A673 (cell line): ENCODE measurements at regions not wholly inside any gene's neighbourhood (a gene's known extent, or its start where the extent isn't known, plus 50 kb on each side); places are given as distances from the start of the nearest gene placed in this dataset.

Experiments used
- BruUV-seq: library from RNA; stranded (reverse); fragments of 400-500 nt; replicated peaks from 2 replicates; lab custom pipeline; 2021; lab: Mats Ljungman, UMichigan
- CTCF ChIA-PET: fragments of 300-600 bp; sonication (Branson Sonifier 250); formaldehyde crosslinking; loops from one replicate; lab custom pipeline; 2022; ENCODE audit warnings: antibody characterized with exemption; lab: Charles Lee
- POLR2A ChIA-PET: fragments of 300-600 bp; sonication (Branson Sonifier 250); formaldehyde crosslinking; loops from one replicate; lab custom pipeline; 2022; ENCODE audit warnings: antibody characterized with exemption; ENCODE audit not compliant: low non-redundant PET; lab: Charles Lee
- DNase-seq: peaks from one replicate; pipeline ENCODE4 v3.0.0-alpha.2; 2015; ENCODE audit warnings: low spot score
- H3K27ac ChIP-seq: fragments of 200-600 bp; sonication (generic); 2 replicates; pipeline ENCODE4 v1.5.1; 2016; ENCODE audit warnings: mixed run types, low read depth, mild to moderate bottlenecking, mixed read lengths, antibody characterized with exemption, low read length; ENCODE audit not compliant: poor library complexity, severe bottlenecking
- H3K27me3 ChIP-seq: fragments of 200-600 bp; sonication (generic); replicated peaks from 2 replicates; pipeline ENCODE4 v1.6.1; 2017; ENCODE audit warnings: mixed run types, low read depth, mild to moderate bottlenecking, mixed read lengths, antibody characterized with exemption, low read length; ENCODE audit not compliant: insufficient read depth, poor library complexity
- H3K36me3 ChIP-seq: fragments of 200-600 bp; sonication (generic); 2 replicates; pipeline ENCODE4 v1.6.1; 2016; ENCODE audit warnings: mixed run types, mild to moderate bottlenecking, mixed read lengths, antibody characterized with exemption, low read length; ENCODE audit not compliant: insufficient read depth, poor library complexity, severe bottlenecking
- H3K4me1 ChIP-seq: fragments of 200-600 bp; sonication (generic); 2 replicates; pipeline ENCODE4 v1.6.1; 2017; ENCODE audit warnings: mixed run types, mild to moderate bottlenecking, mixed read lengths, antibody characterized with exemption, low read length; ENCODE audit not compliant: insufficient read depth, poor library complexity, severe bottlenecking
- H3K4me3 ChIP-seq: fragments of 200-600 bp; sonication (generic); 2 replicates; pipeline ENCODE4 v1.5.1; 2016; ENCODE audit warnings: low read depth, mixed run types, mild to moderate bottlenecking, mixed read lengths, low read length; ENCODE audit not compliant: poor library complexity, severe bottlenecking
- H3K9me3 ChIP-seq: fragments of 200-600 bp; sonication (generic); 2 replicates; pipeline ENCODE4 v1.6.1; 2016; ENCODE audit warnings: mixed run types, low read depth, mild to moderate bottlenecking, mixed read lengths, antibody characterized with exemption, low read length; ENCODE audit not compliant: poor library complexity, severe bottlenecking
- CTCF ChIP-seq: fragments of 300-800, 200-600 bp; sonication (generic); conservative IDR thresholded peaks from 2 replicates; pipeline ENCODE4 v1.5.1; 2017; ENCODE audit warnings: low read depth, mild to moderate bottlenecking, antibody characterized with exemption, low read length, moderate library complexity, mixed read lengths
- EZH2 ChIP-seq: fragments of 200-600 bp; sonication (generic); IDR thresholded peaks from 2 replicates; pipeline ENCODE4 v1.6.1; 2017; ENCODE audit warnings: borderline replicate concordance, low read depth, mild to moderate bottlenecking, mixed read lengths, antibody characterized with exemption, low read length; ENCODE audit not compliant: poor library complexity, severe bottlenecking
- intact Hi-C: fragments of 100-400 bp; cut with micrococcal nuclease; formaldehyde crosslinking; loops from one replicate; pipeline ENCODE4 v1.10.0; 2022; ENCODE audit not compliant: unreplicated experiment

GRCh38 chr7:109386959-109387358, 817.3 kb downstream of the DNAJB9 start:
- TF ChIP-seq EZH2 = no peak
- no peak for TF ChIP-seq CTCF

GRCh38 chr7:109387530-109387929, 817.9 kb downstream of the DNAJB9 start:
- no peak for DNase-seq
- POLR2A ChIA-PET = no interaction called here
- Histone ChIP-seq H3K4me3 (no peak overlapping the region), H3K27me3 (no peaks in the 10 kb centered on the region), H3K4me1 (no peaks in the 10 kb centered on the region), H3K36me3 (no peaks in the 10 kb centered on the region), H3K9me3 (no peaks in the 10 kb centered on the region), H3K27ac (no peak overlapping the region)
- TF ChIP-seq CTCF = no peak
- no peak for TF ChIP-seq EZH2
- intact Hi-C loops = no loop called here
- CTCF ChIA-PET = no interaction called here
- no TSS peak for BruUV-seq

More at GRCh38 chr7:109386959-109387358, 817.3 kb downstream of the DNAJB9 start:
- no peak overlapping the region for H3K27ac ChIP-seq
- ChIA-PET CTCF (no interaction called here), POLR2A (interaction anchor here (0.5 kb wide), 1 partner anchor 536 kb away, joined by 3 read pairs; no protein-coding TSS in a partner anchor)
- no peaks in the 10 kb centered on the region for H3K27me3 ChIP-seq
- H3K4me3 ChIP-seq = no peak overlapping the region
- BruUV-seq = no TSS peak
- H3K9me3 ChIP-seq = no peaks in the 10 kb centered on the region
- no peak for DNase-seq
- no peaks in the 10 kb centered on the region for H3K4me1 ChIP-seq
- no peaks in the 10 kb centered on the region for H3K36me3 ChIP-seq
- intact Hi-C loops = no loop called here

- intact Hi-C loops = no loop called here
- ChIA-PET CTCF (no interaction called here), POLR2A (no interaction called here)
- Histone ChIP-seq H3K4me3 (no peak overlapping the region), H3K4me1 (no peaks in the 10 kb centered on the region), H3K27me3 (no peaks in the 10 kb centered on the region), H3K36me3 (no peaks in the 10 kb centered on the region), H3K27ac (no peak overlapping the region), H3K9me3 (no peaks in the 10 kb centered on the region)
- no TSS peak for BruUV-seq
- no peak for DNase-seq
- no peak for TF ChIP-seq CTCF
- TF ChIP-seq EZH2 = no peak
Measured at GRCh38 chr7:109391240-109391639, 821.6 kb downstream of the DNAJB9 start.
